Cardiac muscle cell (in vitro differentiated cells and primary cell): ENCODE measurements at regions not wholly inside any gene's neighbourhood (a gene's known extent, or its start where the extent isn't known, plus 50 kb on each side); places are given as distances from the start of the nearest gene placed in this dataset.

Experiments used
- DNase-seq, 2 donors: peaks; one replicate each; pipeline versions ENCODE4 v3.0.0 to v3.0.0-alpha.2; 2010 to 2017; ENCODE audit warnings: low read depth in 1 of 2, low spot score in 1 of 2
- H3K27ac ChIP-seq: fragments of 200-600 bp; sonication (generic); 2 replicates; pipeline ENCODE4 v1.5.1; 2016
- H3K27me3 ChIP-seq: fragments of 200-600 bp; sonication (generic); 2 replicates; pipeline ENCODE4 v1.6.0; 2016; ENCODE audit warnings: control low read depth
- H3K36me3 ChIP-seq: fragments of 200-600 bp; sonication (generic); 2 replicates; pipeline ENCODE4 v1.5.1; 2016; ENCODE audit warnings: control low read depth
- H3K4me1 ChIP-seq: fragments of 200-600 bp; sonication (generic); 2 replicates; pipeline ENCODE4 v1.8.1; 2017; ENCODE audit warnings: low read depth, mild to moderate bottlenecking, mixed run types
- H3K4me3 ChIP-seq: fragments of 200-600 bp; sonication (generic); 2 replicates; pipeline ENCODE4 v1.5.1; 2016; ENCODE audit warnings: mild to moderate bottlenecking
- H3K9me3 ChIP-seq: fragments of 200-600 bp; sonication (generic); 2 replicates; pipeline ENCODE4 v1.5.1; 2017; ENCODE audit warnings: low read depth, mild to moderate bottlenecking, control low read depth
- TF ChIP-seq, protein P1 (sequence below): IDR thresholded peaks from 2 replicates; pipeline ENCODE4 v1.5.1; 2012; ENCODE audit warnings: low read depth, mild to moderate bottlenecking, low read length

DNA sequence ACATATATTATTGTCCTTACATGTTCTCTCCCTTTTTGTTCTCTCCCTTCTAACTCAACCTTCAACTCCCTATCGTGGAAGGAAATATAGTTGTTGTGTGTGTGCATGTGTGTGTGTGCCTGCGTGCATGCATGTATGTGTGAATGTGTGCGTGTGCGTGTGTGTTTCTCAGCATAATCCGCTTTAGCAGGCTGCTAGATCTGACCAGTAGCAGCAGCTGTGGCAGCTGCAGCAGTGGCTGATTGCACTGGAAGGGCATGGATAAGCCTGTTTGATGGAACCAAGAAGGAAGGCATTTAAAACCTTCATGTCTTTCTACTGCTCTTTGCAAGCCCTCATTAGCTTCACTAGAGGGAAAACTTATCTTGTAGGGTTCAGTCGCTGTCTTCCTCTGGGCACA, 65.6 kb upstream of the IRF2BP2 start:
- H3K4me1 ChIP-seq, result peaks cover 12% of the 10 kb centered on the region
- no peaks in the 10 kb centered on the region for H3K9me3 ChIP-seq
- no peaks in the 10 kb centered on the region for H3K36me3 ChIP-seq
- TF ChIP-seq, protein P1, sequence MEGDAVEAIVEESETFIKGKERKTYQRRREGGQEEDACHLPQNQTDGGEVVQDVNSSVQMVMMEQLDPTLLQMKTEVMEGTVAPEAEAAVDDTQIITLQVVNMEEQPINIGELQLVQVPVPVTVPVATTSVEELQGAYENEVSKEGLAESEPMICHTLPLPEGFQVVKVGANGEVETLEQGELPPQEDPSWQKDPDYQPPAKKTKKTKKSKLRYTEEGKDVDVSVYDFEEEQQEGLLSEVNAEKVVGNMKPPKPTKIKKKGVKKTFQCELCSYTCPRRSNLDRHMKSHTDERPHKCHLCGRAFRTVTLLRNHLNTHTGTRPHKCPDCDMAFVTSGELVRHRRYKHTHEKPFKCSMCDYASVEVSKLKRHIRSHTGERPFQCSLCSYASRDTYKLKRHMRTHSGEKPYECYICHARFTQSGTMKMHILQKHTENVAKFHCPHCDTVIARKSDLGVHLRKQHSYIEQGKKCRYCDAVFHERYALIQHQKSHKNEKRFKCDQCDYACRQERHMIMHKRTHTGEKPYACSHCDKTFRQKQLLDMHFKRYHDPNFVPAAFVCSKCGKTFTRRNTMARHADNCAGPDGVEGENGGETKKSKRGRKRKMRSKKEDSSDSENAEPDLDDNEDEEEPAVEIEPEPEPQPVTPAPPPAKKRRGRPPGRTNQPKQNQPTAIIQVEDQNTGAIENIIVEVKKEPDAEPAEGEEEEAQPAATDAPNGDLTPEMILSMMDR, result no peak
- H3K4me3 ChIP-seq, result no peak overlapping the region
- no peak overlapping the region for H3K27ac ChIP-seq
- DNase-seq, result no peak
- no peaks in the 10 kb centered on the region for H3K27me3 ChIP-seq

DNA sequence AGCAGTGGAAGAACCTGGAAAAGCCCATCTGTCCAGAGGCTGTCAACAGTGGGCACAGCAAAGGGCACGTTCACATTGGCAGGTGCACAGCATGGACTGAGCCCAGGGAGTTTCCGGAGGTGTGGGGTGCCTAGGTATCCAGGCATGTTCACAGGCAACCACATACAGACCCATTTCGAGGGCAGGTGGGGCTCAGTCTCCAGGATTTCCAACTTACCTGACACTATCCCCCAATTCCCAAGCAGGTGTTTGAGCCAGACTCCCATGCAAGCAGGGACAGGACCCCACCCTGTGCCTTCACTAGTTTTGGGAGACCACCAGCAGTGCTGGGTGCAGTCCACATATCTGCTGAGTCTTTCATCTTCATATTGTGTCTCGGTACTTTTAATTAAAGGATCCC, 65.0 kb upstream of the IRF2BP2 start:
- no peak for DNase-seq
- no peaks in the 10 kb centered on the region for H3K27me3 ChIP-seq
- TF ChIP-seq, protein P1, result no peak
- peaks cover 12% of the 10 kb centered on the region for H3K4me1 ChIP-seq
- H3K27ac ChIP-seq, result no peak overlapping the region
- no peaks in the 10 kb centered on the region for H3K36me3 ChIP-seq
- no peaks in the 10 kb centered on the region for H3K9me3 ChIP-seq
- H3K4me3 ChIP-seq, result no peak overlapping the region

DNA sequence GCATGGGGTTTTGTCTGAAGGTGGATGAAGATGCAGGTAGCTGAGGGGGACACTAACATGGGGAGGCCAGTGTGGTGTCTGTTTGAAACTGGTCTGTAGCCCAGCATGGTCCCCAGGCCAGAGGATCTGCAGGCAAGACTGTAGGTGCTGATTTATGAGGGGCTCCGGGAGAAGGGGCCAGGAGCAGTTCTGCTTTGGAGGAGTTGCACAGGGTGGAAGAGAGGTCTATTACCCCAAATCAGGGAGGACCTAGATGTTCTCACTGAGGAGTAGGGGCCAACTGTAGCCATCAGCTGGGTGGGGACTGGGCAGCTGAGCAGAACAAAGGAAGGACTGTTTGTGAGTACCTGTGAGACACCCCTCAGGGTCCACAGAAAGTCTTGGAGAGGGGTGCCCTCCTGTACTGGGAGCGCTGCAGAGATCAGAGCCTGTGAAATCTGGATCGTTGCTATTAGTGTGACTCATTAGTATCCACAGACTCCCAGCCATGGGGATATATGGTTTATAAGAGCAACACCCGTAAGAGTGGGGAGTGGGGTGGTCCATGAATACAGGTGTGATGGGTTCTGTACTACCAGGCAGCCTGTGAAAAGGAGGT, 64.3 kb upstream of the IRF2BP2 start:
- Histone ChIP-seq H3K27me3 (no peaks in the 10 kb centered on the region), H3K9me3 (no peaks in the 10 kb centered on the region), H3K36me3 (no peaks in the 10 kb centered on the region), H3K27ac (no peak overlapping the region), H3K4me3 (no peak overlapping the region), H3K4me1 (peaks cover 12% of the 10 kb centered on the region)
- TF ChIP-seq, protein P1, result no peak
- no peak for DNase-seq

DNA sequence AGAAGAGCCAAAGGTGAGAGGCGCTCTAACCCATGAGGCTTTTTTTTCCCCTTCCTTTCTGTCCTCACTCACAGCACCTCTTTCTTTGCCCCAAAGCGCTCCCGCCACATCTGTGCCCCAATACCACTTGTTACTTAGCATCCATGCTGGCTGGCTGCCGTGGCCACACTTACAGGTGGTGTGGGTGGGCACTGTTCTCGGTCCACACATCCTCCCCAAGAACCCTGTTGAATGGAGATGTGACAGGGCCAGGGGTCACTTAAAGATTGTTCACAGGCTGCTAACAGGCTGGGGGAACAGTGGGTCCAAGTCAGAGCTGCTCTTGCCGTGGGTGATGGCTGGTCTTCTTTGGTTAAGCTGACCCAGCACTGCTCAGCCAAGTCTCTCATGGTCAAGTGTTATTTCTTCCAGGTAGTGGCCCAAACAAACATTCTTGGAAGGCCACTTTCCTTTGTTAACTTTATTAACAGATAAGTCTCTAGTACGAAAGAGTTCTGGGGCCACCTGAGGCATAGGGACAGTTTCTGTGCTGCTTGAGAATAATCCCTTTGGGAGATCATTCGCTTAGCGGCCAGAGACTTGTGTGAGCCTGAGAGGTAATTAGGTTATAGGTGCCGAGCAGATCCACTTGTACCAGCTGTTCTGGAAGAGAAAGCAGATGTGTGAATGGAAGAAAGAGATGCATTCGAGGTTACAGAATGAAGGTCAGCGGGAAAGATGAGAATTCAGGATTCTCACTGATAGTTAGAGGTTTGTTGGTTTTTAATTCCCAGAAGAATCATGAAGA, 62.6 kb upstream of the IRF2BP2 start:
- H3K27me3 ChIP-seq, result no peaks in the 10 kb centered on the region
- H3K4me1 ChIP-seq, result peaks cover 12% of the 10 kb centered on the region
- H3K27ac ChIP-seq, result no peak overlapping the region
- H3K9me3 ChIP-seq, result peaks cover 3% of the 10 kb centered on the region
- no peak for DNase-seq
- H3K36me3 ChIP-seq, result no peaks in the 10 kb centered on the region
- no peak overlapping the region for H3K4me3 ChIP-seq
- TF ChIP-seq, protein P1, result no peak

DNA sequence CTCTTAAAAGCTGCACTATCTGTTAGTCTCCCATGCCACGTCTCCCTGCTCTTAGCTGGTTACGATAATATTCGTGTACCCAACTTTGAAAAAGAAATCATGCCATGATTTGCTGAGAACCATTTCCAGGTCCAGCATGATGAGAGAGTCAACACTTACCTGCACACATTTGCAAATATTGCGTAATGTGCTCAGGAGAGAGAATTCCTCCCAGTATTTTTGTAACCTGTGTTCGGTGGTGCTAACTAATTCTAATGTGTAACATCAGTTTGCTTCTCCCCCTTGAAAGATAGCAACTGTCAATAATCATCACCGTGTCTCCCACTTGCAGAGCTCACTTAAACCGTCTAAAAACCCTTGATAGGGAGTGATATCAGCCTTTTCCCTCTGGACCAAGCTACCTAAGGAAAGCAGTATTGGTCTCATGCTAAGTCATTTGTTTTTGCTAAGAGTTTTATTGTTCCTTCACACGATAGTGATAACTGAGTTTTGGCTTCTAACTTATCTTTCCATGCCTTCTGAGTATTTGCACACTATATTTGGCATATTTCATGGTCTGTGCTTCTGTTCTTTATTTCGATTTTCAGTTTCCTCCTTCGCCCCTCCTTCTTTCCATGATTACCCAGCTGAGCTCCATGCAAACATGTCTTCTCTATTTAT, 61.1 kb upstream of the IRF2BP2 start:
- H3K36me3 ChIP-seq, result no peaks in the 10 kb centered on the region
- peaks cover 3% of the 10 kb centered on the region for H3K9me3 ChIP-seq
- no peaks in the 10 kb centered on the region for H3K27me3 ChIP-seq
- no peak overlapping the region for H3K4me3 ChIP-seq
- TF ChIP-seq, protein P1, result no peak
- no peak overlapping the region for H3K27ac ChIP-seq
- no peak for DNase-seq
- peaks cover 12% of the 10 kb centered on the region for H3K4me1 ChIP-seq
